GM21825 (cell line): ENCODE measurements at regions not wholly inside any gene's neighbourhood (a gene's known extent, or its start where the extent isn't known, plus 50 kb on each side); places are given as distances from the start of the nearest gene placed in this dataset.

Experiments used
- ATAC-seq: cut with Tn5 transposase; IDR thresholded peaks from one replicate; pipeline ENCODE4 v1.9.1; 2021; ENCODE audit warnings: mild to moderate bottlenecking, moderate library complexity; ENCODE audit not compliant: unreplicated experiment

- no peak for ATAC-seq
These were observed 232.9 kb downstream of the FOXO1 start for GRCh38 chr13:40433577-40433976.

- ATAC-seq: no peak
These were observed 231.7 kb downstream of the FOXO1 start for GRCh38 chr13:40434516-40435397.

- ATAC-seq: no peak
These were observed 228.3 kb downstream of the FOXO1 start for GRCh38 chr13:40438022-40438680.

- no peak for ATAC-seq
These were observed 227.2 kb downstream of the FOXO1 start for GRCh38 chr13:40438999-40439797.

DNA sequence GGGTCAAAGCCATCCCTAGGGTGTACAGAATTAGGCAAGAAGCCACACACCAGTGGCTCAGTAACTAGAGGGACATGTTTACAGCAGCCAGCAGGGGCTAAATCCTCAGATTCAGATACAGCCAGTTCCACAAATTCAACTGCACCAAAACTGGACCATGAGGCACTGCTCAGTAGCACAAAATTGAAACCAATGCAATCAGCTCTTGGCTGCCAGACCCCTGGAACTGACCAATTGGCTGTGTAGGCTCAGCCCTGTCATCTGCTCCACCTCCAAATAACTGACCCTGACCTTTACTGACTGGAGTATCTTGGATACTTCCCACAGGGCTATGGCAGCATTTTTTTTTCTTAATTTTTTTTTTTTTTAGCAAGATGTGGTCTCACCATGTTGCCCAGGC is 226.5 kb downstream of the FOXO1 start:
- no peak for ATAC-seq

DNA sequence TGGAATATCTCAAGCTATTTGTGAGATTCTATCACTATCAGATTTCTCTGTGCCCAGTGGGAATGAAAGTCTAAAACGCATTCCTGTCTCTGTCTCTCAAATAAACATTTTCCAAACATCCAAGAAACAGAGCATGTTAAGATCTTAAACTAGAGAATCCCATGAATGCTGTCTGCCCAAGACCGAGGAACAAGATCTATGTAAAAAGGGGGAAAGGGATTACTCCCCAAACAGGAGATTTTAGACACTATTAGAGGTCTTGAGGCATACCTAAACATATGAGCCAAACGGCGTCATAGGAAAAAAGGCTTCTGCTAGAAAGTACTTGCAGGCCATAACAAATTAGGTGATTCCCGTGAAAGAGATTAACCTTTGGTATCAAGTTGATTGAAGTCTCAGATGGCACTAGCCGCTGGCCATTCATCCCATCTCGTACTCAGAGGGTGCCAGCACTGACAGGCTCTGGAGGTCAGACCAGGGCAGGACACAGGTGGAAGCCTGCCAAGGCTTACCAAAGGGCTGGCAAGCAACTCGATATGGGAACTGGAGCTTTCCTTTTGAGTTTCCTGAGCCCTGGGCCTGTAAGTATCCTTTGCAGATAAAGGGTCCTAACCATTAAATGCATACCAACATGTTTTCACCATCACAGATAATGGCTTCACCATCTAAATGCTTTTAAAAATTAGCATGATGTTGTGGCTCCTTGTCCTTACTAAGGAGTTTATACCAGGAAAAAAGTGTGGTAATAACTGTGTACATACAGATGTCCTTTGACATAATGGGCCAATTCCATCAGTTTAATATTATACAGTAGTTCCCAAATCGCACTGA is 225.2 kb downstream of the FOXO1 start:
- no peak for ATAC-seq

- no peak for ATAC-seq
These were observed 224.2 kb downstream of the FOXO1 start for GRCh38 chr13:40442231-40442630.

- no peak for ATAC-seq
These were observed 223.6 kb downstream of the FOXO1 start for GRCh38 chr13:40442826-40443225.

GRCh38 chr13:40444241-40444640 is 222.2 kb downstream of the FOXO1 start:
- no peak for ATAC-seq

DNA sequence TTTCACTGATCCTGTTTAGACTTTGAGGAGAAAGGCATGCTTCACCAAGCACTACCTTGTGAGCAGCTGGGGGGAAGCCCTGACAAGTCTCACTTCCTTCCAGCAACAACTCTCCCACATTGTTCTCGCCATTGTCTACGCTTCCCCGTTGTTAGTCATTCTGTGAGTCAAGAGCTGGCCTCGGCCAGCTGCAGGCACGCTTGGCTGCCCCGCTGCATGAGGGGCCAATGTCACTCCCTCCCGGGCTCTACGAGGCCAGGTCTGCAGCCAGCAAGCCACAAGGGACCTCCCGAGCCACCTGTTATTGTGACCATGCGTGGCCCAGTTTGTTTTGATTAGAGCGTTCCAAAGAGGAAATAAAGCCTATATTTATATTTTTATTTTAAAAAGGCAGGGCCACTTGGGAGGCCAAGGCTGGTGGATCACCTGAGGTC is 220.9 kb downstream of the FOXO1 start:
- ATAC-seq: peak; percentile 98

- ATAC-seq: no peak
These were observed 220.1 kb downstream of the FOXO1 start for GRCh38 chr13:40446365-40446764.

DNA sequence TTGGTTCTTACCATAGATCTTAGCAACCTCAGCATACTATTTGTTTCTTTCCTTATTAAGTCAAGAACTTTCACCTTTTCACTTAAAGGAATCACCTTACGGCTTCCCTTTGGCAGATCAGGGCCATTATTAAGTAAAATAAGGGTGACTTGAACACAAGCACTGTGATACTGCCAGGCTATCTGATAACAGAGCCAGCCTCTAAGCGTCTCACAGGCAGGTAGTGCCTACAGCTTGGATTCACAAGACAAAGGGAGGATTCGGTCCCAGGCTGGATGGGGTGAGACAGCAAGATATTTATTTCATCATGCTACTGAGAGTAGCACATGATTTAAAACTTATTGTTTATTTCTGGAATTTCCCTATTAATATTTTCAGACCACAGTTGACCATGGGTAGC is 218.6 kb downstream of the FOXO1 start:
- ATAC-seq: no peak

DNA sequence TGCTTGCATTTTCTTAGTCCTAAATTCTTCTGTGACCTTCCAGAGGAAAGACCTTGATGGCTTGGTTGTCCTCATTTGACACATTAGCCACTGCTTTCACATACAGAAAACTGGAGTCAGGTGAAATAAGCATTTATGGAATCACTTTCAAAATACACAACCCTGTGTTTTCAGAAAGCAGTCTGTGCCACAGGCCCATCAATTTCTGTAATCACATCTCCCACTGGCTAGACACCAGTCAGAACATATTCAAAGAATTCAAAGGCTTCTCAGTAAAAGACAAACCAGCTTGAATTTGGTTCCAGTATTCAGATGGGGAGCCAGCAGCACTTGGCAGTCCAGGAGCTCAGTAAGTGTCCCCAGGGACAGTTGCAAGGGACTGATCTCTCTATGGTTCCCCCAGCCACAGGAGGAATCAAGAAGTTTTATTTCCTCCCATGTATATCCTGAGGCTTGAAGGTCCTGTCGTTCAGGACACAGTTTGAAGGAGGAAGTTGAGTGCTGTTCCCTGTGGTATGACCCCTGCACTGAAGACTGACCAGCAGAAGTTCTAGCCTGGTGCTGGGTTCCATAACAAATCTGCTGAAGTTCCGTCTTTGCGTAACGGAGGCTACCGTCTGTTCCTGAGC is 214.3 kb downstream of the FOXO1 start:
- ATAC-seq: no peak

- ATAC-seq: no peak
These were observed 213.6 kb downstream of the FOXO1 start for GRCh38 chr13:40452741-40453334.

DNA sequence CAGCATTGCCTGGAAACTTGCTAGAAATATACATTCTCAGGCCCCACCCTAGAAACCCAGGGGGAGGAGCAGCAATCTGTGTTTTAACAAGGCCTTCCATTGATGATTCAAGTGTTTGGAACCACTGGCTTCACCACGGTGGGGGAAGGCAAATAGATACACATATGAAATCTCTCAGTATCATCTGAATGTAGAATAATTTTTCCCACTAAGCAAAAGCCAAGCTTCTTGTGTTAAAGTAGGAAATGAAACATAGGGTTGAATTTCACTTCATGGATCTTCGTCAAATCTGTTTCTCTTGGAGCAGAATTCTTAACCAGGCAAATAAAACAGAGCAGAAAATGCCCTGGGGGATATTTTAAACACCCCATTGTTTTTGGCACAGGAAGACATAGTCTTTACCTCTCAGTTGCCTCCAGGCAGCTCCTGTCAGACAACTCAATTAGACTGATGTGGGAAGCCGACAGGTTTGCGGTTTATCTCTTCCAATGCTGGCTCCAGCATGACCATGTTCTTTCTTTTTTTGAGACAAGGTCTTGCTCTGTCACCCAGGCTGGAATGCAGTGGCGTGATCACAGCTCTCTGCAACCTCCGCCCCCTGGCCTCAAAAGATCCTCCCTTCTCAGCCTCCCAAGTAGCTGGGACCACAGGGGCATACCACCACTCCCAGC is 213.0 kb downstream of the FOXO1 start:
- ATAC-seq: no peak

- ATAC-seq: no peak
These were observed 210.0 kb downstream of the FOXO1 start for GRCh38 chr13:40456397-40456953.

DNA sequence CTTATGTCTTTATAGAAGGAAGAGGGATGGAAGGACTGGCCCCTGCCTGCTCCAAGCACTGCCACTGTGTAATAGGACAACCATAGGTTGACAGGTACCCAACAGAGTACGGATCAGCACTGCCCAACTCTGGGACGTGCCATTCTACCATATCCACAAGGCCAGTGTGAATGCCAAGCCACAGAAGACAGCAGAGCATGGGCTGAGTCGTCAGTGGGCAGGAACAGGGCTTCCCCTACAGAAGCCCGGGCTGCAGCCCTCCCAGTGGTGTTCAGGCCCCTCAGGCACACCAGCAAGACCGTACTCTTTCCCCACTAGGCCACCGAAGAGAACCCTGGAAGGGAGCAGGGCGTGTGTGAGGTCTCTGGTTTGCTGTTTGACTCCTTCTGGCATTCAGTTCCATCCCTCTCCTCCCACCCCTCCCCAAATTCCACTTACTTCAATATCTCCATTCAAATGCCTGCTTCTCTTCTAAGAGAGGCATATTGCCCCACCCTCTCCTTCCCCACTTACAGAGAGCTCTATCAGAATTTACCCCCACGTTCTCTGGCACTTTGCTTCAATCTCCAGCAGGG is 209.4 kb downstream of the FOXO1 start:
- no peak for ATAC-seq

DNA sequence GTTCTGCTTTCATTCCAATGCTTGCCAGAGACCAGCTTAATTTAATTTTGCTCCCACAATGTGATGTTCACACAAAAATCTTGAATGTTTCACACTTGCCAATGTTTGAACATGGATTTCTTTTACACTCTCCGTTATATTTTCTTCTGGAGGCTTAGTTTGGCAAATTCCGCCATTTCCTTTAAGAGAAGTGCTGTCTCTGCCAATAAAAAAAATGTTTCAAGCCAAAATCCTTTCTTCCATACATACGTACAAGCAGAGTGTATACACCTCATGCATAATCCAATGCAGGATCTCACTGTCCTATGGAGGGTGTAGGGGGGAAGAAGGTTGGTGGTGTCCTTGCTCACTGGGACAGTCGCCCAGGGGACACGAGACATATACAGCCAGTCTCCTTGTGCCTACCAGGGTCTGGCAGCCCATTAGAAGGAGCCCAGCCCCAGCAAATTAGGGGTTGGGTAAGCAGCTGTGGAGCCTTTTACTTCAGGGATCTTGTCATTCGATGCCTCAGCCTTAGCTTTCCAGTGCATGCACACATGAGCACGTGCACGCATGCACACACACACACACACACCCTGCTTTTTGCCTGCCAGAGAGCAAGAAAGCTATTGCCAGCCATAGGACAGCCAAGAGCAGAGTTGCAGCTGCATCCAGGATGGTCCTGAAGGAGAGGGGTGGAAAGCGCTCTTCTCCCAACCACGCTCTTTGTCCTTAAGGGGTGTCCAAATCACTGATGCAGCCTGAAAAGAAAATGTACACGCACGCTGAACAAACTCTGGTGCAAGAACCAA is 208.3 kb downstream of the FOXO1 start:
- ATAC-seq: no peak
